DOHH2 (cell line): ENCODE measurements at regions not wholly inside any gene's neighbourhood (a gene's known extent, or its start where the extent isn't known, plus 50 kb on each side); places are given as distances from the start of the nearest gene placed in this dataset.

ENCODE experiments used
- EZH2phosphoT487 ChIP-seq: fragments of 200-600 bp; sonication (generic); IDR thresholded peaks from 2 replicates; pipeline ENCODE4 v1.6.1; 2017; ENCODE audit warnings: borderline replicate concordance, mild to moderate bottlenecking, antibody characterized with exemption, low read length, moderate library complexity, mixed read lengths
- TF ChIP-seq, protein P1 (sequence below): fragments of 200-600 bp; sonication (generic); IDR thresholded peaks from one replicate; pipeline ENCODE4 v1.5.1; 2014; ENCODE audit warnings: antibody characterized with exemption, mild to moderate bottlenecking, low read depth, low read length; ENCODE audit not compliant: poor library complexity, severe bottlenecking

DNA sequence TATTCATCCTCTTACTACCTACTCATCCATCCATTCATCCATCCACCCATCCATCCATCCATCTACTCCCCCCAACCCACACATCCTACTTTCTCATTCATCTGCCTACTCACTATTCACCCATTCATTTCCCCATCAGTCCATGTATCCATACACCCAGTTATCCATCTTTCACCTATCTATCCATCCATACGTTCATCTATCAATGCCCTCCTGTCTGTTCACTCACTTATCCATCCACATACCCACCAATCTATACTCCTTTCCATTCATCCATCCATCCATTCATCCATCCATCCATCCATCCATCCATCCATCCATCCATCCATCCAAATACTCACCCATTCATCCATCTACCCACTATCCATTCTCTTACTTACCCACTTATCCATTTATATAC lies 117.8 kb upstream of the LHX5 start:
- TF ChIP-seq, protein P1, sequence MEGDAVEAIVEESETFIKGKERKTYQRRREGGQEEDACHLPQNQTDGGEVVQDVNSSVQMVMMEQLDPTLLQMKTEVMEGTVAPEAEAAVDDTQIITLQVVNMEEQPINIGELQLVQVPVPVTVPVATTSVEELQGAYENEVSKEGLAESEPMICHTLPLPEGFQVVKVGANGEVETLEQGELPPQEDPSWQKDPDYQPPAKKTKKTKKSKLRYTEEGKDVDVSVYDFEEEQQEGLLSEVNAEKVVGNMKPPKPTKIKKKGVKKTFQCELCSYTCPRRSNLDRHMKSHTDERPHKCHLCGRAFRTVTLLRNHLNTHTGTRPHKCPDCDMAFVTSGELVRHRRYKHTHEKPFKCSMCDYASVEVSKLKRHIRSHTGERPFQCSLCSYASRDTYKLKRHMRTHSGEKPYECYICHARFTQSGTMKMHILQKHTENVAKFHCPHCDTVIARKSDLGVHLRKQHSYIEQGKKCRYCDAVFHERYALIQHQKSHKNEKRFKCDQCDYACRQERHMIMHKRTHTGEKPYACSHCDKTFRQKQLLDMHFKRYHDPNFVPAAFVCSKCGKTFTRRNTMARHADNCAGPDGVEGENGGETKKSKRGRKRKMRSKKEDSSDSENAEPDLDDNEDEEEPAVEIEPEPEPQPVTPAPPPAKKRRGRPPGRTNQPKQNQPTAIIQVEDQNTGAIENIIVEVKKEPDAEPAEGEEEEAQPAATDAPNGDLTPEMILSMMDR, result no peak
- no peak for TF ChIP-seq EZH2phosphoT487
